ENCODE measurements at regions not wholly inside any gene's neighbourhood (a gene's known extent, or its start where the extent isn't known, plus 50 kb on each side); places are given as distances from the start of the nearest gene placed in this dataset.

DNA sequence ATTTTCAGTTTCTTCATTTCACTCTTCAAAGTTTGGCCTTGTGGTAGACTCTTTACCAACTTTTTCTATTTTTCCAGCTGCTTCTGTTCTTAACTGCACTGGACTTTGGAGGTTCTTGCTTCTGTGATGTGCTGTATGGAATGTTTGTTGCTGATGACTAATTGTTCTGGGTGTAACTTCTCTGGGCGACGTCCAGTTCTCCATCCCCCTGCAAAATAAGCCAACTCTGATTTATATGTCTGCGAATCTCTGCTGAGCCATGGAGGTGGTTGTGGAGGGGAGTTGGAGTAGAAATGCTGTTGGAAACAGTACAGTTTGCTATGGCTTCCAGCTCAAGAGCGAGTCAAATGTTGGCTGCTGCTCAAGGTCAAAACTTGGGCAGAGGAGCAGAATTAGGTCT, 113.9 kb upstream of the DYRK2 start:
- DNase-seq (ENCODE audit: low spot score) = no peak

DNA sequence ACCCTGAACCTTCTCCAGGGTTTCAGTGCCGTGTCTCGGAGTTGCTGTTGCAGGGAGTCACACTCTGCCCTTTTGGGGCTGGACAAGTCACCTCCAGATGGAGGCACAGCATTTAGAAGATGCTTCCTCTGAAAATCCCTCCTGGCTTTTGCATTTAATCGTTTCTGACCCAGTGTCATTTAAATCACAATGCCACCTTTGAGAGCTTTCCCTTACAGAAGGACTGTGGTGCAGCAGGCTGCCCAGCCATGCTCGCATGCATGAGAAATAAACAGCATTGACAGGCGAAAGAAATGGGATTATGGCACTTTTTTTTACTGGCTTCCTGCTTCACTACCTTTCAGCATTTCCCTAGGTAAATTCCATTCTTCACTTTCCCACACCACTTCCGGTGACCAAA, 113.4 kb upstream of the DYRK2 start:
- no peak for DNase-seq (ENCODE audit: low spot score)

DNA sequence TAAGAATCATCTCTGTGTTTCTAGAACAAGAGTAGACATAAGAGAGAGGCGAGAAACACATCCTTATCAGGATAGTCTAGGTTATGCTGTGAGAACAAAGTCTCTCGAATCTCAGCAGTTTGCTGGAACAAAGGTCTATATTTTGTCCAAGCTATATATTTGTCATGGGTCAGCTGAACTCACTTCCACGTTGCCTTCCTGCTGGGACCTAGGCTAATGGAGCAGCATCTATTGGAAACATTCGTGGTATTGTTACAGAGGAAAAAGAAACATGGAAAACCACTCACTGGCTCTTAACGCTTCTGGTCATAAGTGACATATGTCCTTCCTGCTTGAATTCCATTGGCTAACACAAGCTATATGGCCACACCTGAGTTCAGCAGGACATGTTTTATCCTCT, 112.6 kb upstream of the DYRK2 start:
- DNase-seq (ENCODE audit: low spot score) = no peak

DNA sequence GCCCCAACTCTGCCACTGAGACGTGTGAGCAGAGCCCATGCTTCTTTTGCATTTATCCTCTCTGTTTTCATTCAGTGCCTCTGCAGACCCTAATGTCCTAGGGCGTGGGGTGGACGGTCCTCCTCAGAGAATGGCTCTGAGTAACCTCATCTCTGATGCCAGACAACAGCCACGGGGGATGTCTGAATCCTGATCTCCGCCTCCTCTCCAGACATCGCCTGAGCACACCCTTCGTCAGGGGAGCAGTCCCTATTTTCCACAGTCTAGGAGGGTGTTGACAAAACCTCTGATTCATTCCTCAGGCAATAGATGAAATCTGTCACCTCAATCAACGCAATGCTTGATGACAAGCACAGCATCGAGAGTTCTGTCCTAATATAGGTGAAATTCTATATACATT, 109.2 kb upstream of the DYRK2 start:
- DNase-seq (ENCODE audit: low spot score) = no peak

DNA sequence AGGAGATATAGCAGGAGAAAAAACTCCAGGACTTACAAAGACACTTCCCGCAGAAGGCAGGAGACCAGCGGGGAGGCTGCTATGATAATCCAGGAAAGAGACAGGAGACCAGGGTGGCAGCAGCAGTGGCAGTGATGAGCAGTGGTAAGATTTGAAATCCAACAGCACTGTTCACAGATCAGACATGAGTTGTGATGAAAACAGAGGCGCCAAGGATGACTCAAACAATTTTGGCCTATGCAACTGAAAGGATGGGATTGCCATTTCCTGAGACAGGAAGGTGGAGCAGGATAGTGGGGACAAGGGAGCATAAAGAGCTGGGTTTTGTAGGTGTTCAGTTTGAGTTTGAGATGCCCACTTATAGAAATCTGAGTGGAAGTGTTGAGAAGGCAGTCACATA, 108.6 kb upstream of the DYRK2 start:
- DNase-seq (ENCODE audit: low spot score) = no peak

DNA sequence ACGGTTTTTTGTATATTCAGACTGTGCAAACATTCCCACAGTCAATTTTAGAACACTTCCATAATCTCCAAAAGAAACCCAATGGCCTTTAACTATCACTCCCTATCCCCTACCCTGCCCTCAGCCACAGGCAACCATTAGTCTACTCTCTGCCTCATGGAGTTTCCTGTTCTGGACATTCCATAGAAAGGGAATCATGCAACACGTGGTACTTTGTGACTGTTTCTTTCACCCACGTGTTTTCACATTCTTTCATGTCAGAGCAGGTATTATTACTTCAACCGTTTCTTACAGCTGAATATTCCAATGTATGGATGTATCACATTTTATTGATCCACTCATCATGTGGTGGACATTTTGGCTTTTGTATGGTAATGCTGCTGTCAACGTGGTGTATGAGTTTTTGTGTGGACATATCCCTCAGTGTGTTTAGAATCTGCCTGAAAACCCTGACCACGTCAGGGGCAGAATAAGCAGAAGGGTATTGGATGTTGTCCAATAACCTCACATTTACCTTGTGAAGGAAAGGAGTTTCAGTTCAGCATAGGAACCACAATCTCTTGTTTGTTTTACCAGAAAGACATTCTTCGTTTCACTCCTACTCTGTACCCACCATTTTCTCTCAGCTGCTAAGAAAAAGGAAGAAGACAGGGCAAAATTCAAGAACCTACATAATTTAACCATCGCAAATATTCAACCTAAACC, 107.5 kb upstream of the DYRK2 start:
- no peak for DNase-seq (ENCODE audit: low spot score)

DNA sequence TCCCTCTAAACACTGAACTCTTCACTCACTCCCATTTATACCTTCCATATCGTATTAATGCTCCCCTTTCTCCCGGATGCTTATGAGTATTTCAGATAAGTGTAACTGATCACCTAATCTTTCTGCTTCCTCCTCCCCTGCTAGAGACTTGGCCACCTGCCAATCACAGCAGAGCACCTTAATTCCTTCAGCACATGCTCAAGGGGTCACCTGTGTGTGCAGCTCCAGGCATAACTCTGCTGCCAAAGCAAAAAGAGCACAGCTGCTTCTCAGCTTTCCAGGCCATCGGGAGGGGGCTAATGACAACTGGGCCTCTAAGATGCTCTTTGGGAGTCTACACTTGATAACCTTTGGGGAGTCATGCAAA, 106.9 kb upstream of the DYRK2 start:
- no peak for DNase-seq (ENCODE audit: low spot score)

DNA sequence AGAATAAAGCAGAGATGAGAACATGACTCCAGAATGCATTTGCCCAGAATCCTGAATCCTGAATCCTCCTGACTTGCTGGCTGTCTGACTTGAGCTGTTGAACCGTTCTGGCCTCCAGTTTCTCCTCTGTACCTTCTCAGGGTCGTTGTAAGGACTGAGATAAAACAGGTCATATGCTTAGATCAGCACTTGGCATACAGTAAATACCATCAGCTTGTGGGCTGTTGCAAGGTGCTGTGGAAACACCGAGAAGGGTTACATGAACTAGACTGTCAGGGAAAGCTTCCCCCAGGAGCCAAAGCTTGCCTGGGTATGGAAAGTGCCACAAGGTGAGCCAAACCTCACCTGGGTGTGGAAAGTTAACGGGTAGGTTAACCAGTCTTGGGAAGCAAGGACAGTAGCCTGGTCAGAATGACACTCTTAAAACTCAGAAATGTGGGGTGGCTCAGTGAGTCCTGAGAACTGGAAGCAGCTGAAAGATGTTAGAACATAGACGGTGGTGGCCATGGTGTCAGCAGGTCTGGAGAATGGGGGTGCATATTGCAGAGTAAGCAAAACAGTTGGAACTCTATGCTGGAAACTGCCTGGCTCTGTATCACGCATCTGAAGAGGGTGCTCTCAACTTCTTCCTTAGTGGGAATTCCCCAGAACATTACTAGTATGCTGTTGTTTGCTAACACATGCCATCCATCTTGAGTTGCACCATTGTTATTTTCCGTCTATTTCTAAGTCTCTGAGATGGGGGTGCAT, 105.3 kb upstream of the DYRK2 start:
- no peak for DNase-seq (ENCODE audit: low spot score)

DNA sequence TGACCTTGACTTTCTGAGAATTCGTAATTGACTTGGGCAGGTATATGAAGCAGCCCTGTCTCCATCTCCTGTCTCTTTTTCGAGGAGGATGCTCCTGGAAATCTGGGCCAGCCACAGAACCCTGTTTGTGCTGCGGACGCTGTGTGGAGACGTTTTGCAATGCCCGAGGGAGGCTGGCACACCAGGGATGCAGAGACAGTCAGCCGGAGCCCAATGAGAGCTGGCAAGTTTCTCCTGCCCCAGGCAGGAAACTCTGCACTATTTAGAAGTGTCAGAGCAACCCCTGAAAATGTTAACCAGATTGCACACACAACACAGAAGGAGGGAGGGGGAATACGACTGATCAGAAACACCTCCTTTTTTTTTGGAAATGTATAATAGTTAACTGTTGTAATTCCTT, 103.2 kb upstream of the DYRK2 start:
- DNase-seq (ENCODE audit: low spot score) = no peak

DNA sequence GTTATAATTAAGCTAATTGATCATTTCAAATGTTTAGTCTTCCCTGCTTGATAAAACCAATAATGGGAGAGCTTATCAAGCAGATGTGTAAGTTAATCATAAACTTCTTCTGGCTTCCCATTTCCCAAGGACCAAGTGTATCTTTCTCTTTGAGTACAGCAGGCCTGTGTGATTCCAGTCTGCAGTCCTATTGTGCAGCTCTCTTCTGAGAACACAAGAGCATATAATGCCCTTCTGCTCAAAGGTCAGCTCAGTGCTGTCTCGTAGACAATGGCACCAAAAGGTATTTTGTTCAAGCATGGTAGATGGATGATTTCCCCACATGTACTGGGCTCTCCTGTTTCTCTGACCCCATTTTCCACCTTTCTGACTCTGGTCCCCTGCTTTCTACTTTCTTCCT, 101.8 kb upstream of the DYRK2 start:
- DNase-seq (ENCODE audit: low spot score) = no peak

DNA sequence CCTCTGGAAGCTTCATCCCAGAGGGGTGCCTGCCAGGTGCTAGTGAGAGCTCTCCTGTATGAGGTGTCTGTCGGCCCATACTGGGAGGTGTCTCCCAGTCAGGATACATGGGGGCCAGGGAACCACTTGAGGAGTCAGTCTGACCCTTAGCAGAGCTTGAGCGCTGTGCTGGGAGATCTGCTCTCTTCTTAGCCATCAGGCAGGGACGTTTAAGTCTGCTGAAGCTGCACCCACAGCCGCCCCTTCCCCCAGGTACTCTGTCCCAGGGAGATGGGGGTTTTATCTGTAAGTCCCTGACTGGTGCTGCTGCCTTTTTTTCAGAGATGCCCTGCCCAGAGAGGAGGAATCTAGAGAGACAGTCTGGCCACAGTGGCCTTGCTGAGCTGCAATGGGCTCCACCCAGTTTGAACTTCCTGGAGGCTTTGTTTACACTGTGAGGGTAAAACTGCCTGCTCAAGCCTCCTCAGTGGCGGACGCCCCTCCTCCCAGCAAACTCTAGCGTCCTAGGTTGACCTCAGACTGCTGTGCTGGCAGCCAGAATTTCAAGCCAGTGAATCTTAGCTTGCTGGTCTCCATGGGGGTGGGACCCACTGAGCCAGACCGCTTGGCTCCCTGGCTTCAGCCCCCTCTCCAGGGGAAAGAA, 93.3 kb upstream of the DYRK2 start:
- DNase-seq (ENCODE audit: low spot score) = peak; percentile 29

DNA sequence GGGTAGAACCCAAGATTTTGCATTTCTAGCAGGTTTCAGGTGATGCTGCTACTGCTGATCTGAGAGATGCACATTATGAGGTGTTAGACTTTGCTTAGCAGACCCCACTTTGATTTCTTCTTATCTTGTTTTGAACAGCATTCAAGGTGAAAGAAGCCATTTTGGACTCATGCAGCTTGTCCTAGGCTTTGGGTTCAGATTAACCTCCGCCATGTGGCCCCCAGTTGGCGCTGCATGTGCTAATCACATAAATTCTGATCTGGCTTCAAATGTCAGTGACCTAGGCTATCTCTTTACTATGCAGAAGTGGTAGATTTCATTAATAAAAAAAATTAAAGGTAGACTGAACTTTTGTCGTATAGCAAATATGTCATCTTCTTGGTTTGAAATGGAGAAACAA, 89.8 kb upstream of the DYRK2 start:
- no peak for DNase-seq (ENCODE audit: low spot score)

DNA sequence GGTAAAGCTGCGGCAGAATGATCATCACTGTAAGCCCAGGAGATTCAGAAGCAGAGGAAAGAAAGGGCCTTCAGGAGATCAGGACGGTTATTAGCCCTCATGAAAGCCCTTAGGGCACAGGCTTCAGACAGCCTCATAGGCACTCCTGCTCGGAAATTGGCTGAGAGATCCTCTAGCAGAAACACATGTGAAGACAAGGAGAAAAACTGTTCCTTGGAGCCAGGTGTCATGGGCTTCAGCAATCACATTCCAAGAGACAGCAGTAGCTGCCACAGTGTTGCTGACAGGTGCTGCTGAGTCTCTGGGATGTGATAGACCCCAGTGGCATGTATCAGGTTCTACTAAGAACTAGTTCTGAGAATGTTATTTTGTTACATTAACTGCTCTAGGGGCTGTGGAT, 88.8 kb upstream of the DYRK2 start:
- DNase-seq (ENCODE audit: low spot score) = no peak

DNA sequence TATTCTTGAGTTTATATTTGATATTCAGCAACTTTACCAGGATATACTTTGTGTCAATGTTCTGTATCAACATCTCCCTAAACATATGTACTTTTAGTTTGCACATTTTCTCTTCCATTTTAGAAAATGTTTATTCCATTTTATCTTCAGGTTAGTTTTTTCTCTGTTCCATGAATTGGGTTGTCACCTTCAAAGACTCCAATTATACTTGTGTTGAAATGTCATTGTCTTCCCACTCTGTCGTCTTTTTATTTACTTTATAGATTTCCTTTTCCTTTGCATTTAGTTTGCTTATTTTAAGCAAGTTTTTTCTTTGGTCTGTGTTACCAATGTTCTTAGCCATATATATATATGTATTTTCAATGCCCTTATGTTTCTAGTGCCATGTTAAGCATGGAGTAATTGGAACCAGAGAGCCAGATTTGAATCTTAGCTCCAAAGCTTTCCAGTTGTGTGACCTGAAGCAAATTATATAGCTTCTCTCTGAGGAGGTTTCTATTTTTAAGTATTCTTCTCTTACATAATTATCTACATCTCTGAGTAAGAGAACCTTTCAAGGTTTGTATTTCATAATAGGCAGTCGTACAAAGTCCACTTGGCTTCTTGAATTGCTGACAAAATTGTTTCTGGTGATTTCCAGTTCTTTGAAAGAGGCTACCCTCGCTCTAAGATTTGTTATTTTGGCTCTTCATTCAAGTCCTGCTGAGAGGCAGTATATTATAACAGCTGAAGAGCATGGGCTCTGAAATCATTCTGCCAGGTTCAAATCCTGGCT, 85.8 kb upstream of the DYRK2 start:
- DNase-seq (ENCODE audit: low spot score) = no peak

DNA sequence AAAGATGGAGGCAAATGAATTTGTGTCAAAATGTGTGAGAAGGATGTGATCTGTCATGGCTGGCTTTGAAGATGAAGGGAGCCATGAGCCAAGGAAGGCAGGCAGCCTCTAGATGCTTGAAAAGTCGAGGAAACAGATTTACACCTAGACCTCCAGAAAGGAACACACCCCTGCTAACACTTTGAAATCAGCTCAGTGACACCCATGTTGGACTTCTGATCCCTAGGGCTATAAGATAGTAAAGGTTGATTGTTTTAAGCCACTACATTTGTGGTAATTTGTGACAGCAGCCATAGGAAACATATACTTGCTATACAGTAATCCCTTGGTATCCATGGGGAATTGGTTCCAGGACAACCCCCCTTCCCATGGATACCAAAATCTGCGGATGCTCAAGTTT, 80.5 kb upstream of the DYRK2 start:
- DNase-seq (ENCODE audit: low spot score) = no peak

DNA sequence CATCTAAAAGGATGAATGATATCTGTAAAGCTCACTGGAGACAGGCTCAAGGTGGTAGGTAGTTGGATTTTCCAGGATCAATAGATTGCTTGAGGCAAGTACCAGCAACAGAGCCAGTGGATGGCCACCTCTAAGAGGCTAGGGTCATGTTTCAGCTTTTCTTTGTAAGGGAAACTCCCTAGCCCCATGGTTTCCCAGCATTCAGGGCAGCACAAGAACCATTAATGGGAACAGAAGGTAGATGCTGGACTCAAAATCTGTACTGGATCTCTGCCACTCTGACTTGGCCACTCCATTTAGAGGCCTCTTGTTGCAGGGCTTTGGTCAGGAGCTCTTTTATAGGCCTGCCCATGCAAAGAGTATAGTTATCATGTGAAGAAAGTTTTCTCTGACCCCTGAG, 76.1 kb upstream of the DYRK2 start:
- no peak for DNase-seq (ENCODE audit: low spot score)

DNA sequence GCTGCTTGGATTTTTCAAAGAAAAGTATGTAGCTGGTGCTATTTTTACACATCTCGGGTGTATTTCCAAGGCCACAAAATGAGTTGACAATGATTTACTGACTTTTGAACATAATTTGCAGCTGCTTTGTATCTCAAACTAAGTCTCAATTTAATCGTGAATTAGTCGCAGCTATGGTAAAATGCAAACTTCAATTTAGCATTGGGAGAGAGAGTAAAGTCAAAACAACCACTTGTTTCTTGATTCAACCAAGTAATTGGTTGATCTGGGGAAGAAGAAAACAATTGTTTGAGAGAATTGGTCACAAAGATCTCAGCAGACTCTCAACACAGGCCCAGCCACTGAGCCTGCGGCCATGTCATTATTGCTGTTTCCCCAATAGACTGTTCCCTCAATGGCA, 75.0 kb upstream of the DYRK2 start:
- no peak for DNase-seq (ENCODE audit: low spot score)

DNA sequence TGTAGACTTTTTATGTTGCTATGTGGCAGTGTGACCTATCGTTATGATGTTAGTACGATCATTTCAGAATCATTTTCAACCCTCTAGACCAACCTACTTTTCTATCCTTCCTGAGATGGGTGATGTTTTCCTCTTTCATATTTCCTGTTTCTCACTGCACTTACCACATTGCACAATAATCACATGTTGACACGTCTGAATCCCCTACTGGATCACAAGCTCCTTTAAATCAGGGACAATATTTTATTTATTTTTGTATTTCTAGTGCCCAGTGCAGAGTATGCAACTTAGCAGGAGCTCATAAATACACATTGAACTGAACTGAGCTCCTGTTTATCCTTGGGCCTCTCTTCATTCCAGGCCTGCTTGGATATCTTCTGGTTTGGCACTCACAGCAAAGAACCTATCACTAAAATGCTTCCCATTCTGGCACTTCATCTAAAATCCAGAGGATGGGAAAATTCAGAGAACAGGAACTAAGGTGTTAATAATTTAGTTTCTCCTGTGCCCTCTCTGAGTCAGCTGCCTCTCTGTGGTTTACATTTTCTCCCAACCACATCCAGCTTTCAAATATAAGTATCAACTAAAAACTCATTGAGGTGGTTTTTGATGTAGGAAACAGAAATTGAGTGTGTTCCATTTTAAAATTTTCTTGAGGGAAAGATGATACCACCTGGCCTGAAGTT, 69.4 kb upstream of the DYRK2 start:
- no peak for DNase-seq (ENCODE audit: low spot score)

DNA sequence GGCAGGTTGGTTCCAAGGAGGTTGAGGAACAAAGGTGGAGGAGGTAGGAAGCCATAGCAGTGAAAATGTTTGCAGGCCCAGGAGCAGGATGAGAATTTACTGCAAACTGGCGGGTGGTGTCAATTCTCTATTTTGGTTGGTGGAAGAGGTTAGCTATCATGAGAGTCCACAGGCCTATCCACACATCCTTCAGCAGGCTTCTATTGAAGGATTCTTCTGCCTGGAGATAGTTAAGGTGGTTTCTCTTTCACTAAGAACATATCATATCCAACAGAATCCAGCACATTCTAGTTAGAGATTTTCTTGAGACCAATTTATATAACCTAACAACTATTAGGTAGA, 68.9 kb upstream of the DYRK2 start:
- no peak for DNase-seq (ENCODE audit: low spot score)

DNA sequence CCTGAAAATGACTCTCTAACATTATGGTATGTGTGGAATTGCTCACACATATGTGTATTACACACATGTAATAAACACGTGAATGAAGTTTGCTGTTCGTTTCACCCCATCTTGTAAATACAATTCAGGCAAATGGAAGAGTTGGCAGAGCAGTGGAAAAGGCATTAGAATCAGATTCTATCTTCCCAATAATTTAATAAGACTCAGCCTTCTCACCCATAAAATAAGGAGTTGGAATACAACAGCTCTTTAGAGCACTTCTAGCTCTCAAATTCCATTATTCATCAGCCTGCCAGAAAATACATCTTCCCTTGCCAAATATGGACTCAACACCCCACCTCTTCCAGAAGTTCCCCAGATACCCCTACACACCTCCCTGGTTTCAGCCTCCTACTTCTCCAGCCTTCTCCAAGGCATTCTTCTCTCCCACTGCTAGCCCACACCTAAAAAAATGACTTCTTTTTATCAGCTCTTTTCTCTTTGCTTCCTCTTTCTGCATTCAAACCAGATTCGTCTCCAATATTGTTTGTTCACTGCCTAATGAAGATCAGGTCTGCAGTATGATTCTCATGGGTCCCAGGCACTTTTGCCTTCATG, 66.2 kb upstream of the DYRK2 start:
- no peak for DNase-seq (ENCODE audit: low spot score)

DNA sequence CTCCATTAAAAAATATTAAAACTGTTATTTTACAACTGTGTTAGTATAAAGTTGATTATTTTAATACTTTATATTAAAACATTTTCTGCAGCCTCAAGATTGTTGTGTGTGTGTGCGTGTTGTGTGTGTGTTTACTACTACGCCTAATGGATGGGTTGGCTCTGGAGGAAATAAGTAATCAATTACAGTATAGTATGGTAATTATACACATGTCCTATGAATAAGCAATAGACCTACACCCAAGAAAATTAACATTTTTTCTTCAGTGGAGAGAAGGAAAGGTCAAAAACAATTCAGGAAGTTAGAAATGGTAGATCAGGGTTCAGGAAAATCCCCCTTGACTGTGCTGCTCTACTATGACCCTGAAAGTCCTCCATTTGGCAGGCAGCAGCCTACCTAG, 65.7 kb upstream of the DYRK2 start:
- DNase-seq (ENCODE audit: low spot score) = no peak

DNA sequence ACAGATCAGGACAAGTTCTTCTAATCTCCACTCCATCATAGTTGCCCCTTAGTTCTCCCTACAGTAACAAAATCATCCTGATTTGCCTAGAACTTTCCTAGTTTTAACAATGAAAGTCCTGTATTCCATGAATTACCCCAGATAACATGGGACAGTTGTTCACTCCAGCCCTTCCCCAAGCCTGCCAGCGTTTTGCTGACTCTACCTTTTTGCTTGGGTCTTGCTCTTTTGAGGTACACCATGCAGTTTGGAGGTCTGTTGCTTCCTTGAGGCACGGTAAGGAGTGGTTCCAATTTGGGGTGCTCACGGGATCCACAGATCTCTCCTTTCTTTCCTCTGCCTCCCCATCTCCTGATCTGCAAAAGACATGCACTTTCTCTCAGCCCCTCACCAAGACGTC, 61.6 kb upstream of the DYRK2 start:
- DNase-seq (ENCODE audit: low spot score) = no peak
